ENCODE measurements at regions not wholly inside any gene's neighbourhood (a gene's known extent, or its start where the extent isn't known, plus 50 kb on each side); places are given as distances from the start of the nearest gene placed in this dataset.

DNA sequence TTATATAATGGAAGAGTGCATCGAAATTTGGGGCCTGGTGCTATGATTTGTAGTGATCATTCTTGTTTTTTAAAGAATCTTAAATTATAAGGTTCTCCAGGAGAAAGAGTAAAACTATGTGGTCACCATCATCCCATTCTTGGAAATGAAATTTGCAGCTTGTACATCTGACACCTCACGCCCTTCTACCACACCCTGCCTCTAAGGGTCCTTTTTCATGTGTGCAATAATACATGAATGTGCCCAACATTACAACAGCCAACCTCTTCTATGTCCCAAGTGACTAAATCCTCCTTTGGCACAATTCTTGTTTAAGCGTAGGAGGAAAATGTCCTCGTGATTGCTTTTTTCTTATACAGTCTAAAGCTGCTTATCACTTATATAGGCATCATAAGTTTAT is 636.5 kb upstream of the NOVA1 start:
- Histone ChIP-seq H3K4me2 (ENCODE audit: low read depth, low read length, poor library complexity, severe bottlenecking) (no peak overlapping the region), H3K79me2 (ENCODE audit: insufficient read depth, low read length) (no peaks in the 10 kb centered on the region), H3K4me3 (ENCODE audit: insufficient read depth, low read length, poor library complexity, severe bottlenecking) (no peak overlapping the region), H3K27ac (ENCODE audit: low read depth, low read length) (no peak overlapping the region), H3K9me2 (replicated peaks; ENCODE audit: insufficient read depth, low read length) (no peaks in the 10 kb centered on the region), H4K20me1 (ENCODE audit: low read depth, low read length) (no peaks in the 10 kb centered on the region), H3K9ac (ENCODE audit: low read length) (no peak overlapping the region), H3K9me3 (ENCODE audit: insufficient read depth, low read length) (no peaks in the 10 kb centered on the region; the same call in 1 of the 2 replicates), H3F3A (ENCODE audit: insufficient read depth) (no peaks in the 10 kb centered on the region), H3K27me3 (ENCODE audit: low read length) (no peaks in the 10 kb centered on the region), H2AFZ (ENCODE audit: low read depth, low read length, severe bottlenecking) (no peak overlapping the region), H3K36me3 (ENCODE audit: low read length) (no peaks in the 10 kb centered on the region)
- no peak for TF ChIP-seq CTCF (IDR thresholded peaks at IDR 0.05; ENCODE audit: insufficient read depth, low read length, poor library complexity, severe bottlenecking)
- TF ChIP-seq EZH2phosphoT487 (conservative IDR thresholded peaks at IDR 0.05; ENCODE audit: low read length) = no peak

- Histone ChIP-seq H3K9ac (ENCODE audit: low read length) (no peak overlapping the region), H3K36me3 (ENCODE audit: low read length) (no peaks in the 10 kb centered on the region), H3F3A (ENCODE audit: insufficient read depth) (no peaks in the 10 kb centered on the region), H2AFZ (ENCODE audit: low read depth, low read length, severe bottlenecking) (no peak overlapping the region), H3K9me3 (ENCODE audit: insufficient read depth, low read length) (no peaks in the 10 kb centered on the region; the same call in 1 of the 2 replicates), H3K9me2 (replicated peaks; ENCODE audit: insufficient read depth, low read length) (no peaks in the 10 kb centered on the region), H3K27ac (ENCODE audit: low read depth, low read length) (no peak overlapping the region), H4K20me1 (ENCODE audit: low read depth, low read length) (no peaks in the 10 kb centered on the region), H3K4me3 (ENCODE audit: insufficient read depth, low read length, poor library complexity, severe bottlenecking) (no peak overlapping the region), H3K79me2 (ENCODE audit: insufficient read depth, low read length) (no peaks in the 10 kb centered on the region), H3K27me3 (ENCODE audit: low read length) (no peaks in the 10 kb centered on the region), H3K4me2 (ENCODE audit: low read depth, low read length, poor library complexity, severe bottlenecking) (no peak overlapping the region)
- TF ChIP-seq CTCF (IDR thresholded peaks at IDR 0.05; ENCODE audit: insufficient read depth, low read length, poor library complexity, severe bottlenecking) (no peak), EZH2phosphoT487 (conservative IDR thresholded peaks at IDR 0.05; ENCODE audit: low read length) (no peak)
Measured at GRCh38 chr14:27236601-27237000, 638.8 kb upstream of the NOVA1 start.

GRCh38 chr14:27242874-27243273 is 645.0 kb upstream of the NOVA1 start:
- Histone ChIP-seq H3K9me2 (replicated peaks; ENCODE audit: insufficient read depth, low read length) (no peaks in the 10 kb centered on the region), H3K9me3 (ENCODE audit: insufficient read depth, low read length) (no peaks in the 10 kb centered on the region; the same call in 1 of the 2 replicates), H4K20me1 (ENCODE audit: low read depth, low read length) (no peaks in the 10 kb centered on the region), H3K79me2 (ENCODE audit: insufficient read depth, low read length) (no peaks in the 10 kb centered on the region), H3K27ac (ENCODE audit: low read depth, low read length) (no peak overlapping the region), H3K36me3 (ENCODE audit: low read length) (no peaks in the 10 kb centered on the region), H3K9ac (ENCODE audit: low read length) (no peak overlapping the region), H2AFZ (ENCODE audit: low read depth, low read length, severe bottlenecking) (no peak overlapping the region), H3K4me2 (ENCODE audit: low read depth, low read length, poor library complexity, severe bottlenecking) (no peak overlapping the region), H3K4me3 (ENCODE audit: insufficient read depth, low read length, poor library complexity, severe bottlenecking) (no peak overlapping the region), H3K27me3 (ENCODE audit: low read length) (no peaks in the 10 kb centered on the region), H3F3A (ENCODE audit: insufficient read depth) (no peaks in the 10 kb centered on the region)
- no peak for TF ChIP-seq EZH2phosphoT487 (conservative IDR thresholded peaks at IDR 0.05; ENCODE audit: low read length)
- TF ChIP-seq CTCF (IDR thresholded peaks at IDR 0.05; ENCODE audit: insufficient read depth, low read length, poor library complexity, severe bottlenecking) = no peak

Measured in SU-DHL-6 (cell line).